ENCODE measurements at regions not wholly inside any gene's neighbourhood (a gene's known extent, or its start where the extent isn't known, plus 50 kb on each side); places are given as distances from the start of the nearest gene placed in this dataset.

DNA sequence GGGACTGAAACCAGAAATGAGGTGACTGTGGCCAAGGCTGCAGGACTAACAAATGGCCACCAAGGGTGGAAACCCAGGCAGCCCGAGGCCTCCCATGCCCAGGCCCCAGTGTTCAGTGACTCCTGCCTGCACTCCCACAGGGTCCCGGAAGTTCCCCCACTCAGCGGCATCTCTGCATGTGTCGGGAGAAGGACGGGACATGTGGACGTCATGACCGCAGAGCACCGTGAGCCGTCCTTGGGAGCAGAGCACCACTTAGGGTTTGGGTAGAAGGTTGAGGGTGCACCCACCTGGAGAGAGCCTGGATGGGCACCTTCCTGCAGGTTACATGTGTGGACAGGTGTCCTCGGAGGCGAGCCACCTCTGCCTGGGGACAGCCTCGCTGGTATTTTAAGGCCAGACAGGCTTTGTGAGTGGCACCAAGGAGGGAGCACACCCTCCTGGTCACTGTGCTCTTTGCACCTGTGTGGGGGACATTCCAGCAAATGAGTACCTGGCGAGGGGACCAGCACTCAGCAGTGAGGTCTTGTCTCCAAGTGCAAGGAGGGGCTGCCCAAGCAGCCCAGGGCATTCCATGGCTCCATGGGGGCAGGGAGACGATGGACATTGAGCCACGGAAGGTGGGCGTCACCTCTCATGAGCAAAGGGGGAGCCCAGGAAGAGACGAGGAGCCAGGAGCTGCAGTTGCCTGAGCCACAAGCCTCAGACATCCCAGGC, 95.3 kb upstream of the TCERG1L start:
- TF ChIP-seq SREBF2 (IDR thresholded peaks at IDR 0.05) (no peak), RAD21 (conservative IDR thresholded peaks at IDR 0.05 in 1 of 2, IDR thresholded peaks at IDR 0.05 in 1 of 2) (no peak), ESRRA (IDR thresholded peaks at IDR 0.05; ENCODE audit: borderline replicate concordance, low read length) (no peak)
- TF ChIP-seq, protein P1, sequence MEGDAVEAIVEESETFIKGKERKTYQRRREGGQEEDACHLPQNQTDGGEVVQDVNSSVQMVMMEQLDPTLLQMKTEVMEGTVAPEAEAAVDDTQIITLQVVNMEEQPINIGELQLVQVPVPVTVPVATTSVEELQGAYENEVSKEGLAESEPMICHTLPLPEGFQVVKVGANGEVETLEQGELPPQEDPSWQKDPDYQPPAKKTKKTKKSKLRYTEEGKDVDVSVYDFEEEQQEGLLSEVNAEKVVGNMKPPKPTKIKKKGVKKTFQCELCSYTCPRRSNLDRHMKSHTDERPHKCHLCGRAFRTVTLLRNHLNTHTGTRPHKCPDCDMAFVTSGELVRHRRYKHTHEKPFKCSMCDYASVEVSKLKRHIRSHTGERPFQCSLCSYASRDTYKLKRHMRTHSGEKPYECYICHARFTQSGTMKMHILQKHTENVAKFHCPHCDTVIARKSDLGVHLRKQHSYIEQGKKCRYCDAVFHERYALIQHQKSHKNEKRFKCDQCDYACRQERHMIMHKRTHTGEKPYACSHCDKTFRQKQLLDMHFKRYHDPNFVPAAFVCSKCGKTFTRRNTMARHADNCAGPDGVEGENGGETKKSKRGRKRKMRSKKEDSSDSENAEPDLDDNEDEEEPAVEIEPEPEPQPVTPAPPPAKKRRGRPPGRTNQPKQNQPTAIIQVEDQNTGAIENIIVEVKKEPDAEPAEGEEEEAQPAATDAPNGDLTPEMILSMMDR (IDR thresholded peaks at IDR 0.05) = no peak
- TF ChIP-seq, protein P2, sequence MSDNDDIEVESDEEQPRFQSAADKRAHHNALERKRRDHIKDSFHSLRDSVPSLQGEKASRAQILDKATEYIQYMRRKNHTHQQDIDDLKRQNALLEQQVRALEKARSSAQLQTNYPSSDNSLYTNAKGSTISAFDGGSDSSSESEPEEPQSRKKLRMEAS (IDR thresholded peaks at IDR 0.05) = no peak
- TF ChIP-seq, protein P3, sequence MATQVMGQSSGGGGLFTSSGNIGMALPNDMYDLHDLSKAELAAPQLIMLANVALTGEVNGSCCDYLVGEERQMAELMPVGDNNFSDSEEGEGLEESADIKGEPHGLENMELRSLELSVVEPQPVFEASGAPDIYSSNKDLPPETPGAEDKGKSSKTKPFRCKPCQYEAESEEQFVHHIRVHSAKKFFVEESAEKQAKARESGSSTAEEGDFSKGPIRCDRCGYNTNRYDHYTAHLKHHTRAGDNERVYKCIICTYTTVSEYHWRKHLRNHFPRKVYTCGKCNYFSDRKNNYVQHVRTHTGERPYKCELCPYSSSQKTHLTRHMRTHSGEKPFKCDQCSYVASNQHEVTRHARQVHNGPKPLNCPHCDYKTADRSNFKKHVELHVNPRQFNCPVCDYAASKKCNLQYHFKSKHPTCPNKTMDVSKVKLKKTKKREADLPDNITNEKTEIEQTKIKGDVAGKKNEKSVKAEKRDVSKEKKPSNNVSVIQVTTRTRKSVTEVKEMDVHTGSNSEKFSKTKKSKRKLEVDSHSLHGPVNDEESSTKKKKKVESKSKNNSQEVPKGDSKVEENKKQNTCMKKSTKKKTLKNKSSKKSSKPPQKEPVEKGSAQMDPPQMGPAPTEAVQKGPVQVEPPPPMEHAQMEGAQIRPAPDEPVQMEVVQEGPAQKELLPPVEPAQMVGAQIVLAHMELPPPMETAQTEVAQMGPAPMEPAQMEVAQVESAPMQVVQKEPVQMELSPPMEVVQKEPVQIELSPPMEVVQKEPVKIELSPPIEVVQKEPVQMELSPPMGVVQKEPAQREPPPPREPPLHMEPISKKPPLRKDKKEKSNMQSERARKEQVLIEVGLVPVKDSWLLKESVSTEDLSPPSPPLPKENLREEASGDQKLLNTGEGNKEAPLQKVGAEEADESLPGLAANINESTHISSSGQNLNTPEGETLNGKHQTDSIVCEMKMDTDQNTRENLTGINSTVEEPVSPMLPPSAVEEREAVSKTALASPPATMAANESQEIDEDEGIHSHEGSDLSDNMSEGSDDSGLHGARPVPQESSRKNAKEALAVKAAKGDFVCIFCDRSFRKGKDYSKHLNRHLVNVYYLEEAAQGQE (IDR thresholded peaks at IDR 0.05) = no peak
- TF ChIP-seq, protein P4, sequence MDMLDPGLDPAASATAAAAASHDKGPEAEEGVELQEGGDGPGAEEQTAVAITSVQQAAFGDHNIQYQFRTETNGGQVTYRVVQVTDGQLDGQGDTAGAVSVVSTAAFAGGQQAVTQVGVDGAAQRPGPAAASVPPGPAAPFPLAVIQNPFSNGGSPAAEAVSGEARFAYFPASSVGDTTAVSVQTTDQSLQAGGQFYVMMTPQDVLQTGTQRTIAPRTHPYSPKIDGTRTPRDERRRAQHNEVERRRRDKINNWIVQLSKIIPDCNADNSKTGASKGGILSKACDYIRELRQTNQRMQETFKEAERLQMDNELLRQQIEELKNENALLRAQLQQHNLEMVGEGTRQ (IDR thresholded peaks at IDR 0.05) = no peak
